HG03045 (cell line): ENCODE measurements at regions not wholly inside any gene's neighbourhood (a gene's known extent, or its start where the extent isn't known, plus 50 kb on each side); places are given as distances from the start of the nearest gene placed in this dataset.

Source experiments
- ATAC-seq: cut with Tn5 transposase; IDR thresholded peaks from one replicate; pipeline ENCODE4 v1.9.1; 2021; ENCODE audit warnings: mild to moderate bottlenecking, moderate library complexity; ENCODE audit not compliant: unreplicated experiment

GRCh38 chr4:155616117-155616516, 50.5 kb upstream of the GUCY1A1 start:
- no peak for ATAC-seq

DNA sequence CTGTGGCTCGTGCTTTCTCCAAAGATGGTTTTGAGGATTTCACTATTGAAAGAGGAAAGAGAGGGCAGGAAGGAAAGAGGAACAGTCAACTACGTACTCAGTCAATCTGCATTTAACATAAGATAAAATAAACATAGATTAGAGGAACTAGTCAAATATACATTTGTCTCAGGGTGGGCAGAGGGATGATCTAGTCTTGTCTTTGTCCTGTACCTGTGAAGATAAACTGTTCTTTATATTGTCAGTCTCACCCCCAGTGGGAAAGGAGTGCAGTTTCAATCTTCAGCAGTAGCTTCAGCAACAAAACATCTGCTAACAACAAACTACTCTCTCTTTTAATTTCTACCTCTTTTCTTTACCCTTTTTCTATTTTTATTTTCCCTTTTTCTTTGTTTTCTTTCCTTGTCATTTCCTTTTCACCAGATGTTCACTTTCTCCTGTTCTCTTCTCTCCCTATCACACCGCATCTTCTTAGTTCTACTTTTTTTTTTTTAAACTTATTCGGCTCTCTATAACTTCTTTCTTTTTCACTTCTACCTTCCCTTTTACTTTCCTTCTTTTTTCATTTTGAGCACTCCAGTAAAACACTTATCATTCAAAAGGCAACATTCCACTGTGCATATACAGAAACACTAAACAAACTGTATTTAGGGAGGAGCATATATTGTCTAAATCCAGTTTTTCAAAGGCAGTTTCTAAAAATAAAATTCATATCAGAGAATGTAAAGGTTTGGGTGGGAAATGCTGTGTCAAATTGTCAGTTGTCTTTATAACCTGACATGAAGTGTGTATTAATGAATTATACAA, 51.4 kb upstream of the GUCY1A1 start:
- no peak for ATAC-seq

DNA sequence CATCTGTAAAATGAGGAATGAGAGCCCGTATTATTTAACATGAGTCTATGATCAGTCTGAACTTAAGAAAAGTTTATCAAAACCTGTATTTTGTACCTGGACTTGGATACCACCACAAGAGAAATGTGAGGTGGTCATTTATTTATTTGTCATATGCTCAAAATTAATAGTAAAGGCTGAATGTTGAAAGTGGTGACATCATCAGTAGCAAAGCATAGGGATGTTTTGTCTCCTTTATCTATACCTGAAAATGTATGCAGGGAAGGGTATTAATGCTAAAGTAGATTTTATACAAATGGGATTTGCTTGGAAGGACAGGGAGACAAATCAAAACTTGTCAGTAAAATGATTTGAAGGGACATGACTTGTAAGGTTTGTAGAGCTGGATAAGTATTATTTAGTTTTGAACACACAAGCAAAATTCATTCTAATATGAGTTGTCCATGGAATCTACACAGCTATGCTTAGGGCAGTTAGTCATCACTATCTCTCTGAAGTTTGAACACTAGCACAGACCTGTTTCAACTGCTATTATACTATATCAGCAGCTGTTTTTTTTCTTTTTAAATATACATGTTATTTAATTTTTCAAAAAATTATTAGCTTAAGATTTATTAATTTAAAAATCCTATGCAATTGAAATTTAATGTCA, 52.4 kb upstream of the GUCY1A1 start:
- no peak for ATAC-seq

DNA sequence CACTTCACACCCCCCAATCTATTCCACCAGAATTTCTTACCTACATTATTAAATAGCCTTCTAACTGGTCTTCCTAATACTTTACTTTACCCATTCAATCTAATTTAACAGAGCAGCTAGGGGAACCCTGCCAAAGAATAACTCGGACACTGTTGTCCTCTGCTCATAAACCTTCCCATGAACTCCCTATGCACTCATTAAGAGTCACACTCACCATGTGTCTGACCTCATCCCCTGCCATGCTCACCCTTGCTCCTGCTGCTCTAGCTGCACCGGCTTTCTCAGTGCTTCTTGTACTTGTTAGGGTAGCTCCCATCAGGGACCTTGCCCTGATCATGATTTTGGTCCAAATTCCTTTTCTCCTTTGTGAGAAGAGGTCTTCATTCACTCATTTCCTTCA, 54.6 kb upstream of the GUCY1A1 start:
- ATAC-seq: no peak

GRCh38 chr4:155611501-155611900, 55.1 kb upstream of the GUCY1A1 start:
- ATAC-seq: no peak

DNA sequence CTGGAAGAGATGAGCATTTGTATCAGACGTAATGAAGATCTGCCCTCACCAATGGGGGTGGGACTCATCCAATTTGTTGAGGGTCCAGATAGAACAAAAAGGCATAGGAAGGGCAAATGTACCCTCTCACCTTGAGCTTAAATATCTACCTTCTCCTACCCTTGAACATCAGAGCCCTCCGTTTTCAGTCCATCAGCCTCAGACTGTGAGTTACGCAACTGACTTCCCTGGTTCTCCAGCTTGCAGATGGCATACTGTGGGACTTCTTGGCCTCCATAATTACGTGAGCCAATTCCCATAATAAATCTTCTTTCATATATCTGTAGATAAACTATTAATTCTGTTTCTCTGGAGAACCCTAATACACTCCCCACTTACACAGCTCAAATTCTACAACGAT, 56.5 kb upstream of the GUCY1A1 start:
- no peak for ATAC-seq

- ATAC-seq: no peak
These were observed 57.1 kb upstream of the GUCY1A1 start for GRCh38 chr4:155609455-155610059.

DNA sequence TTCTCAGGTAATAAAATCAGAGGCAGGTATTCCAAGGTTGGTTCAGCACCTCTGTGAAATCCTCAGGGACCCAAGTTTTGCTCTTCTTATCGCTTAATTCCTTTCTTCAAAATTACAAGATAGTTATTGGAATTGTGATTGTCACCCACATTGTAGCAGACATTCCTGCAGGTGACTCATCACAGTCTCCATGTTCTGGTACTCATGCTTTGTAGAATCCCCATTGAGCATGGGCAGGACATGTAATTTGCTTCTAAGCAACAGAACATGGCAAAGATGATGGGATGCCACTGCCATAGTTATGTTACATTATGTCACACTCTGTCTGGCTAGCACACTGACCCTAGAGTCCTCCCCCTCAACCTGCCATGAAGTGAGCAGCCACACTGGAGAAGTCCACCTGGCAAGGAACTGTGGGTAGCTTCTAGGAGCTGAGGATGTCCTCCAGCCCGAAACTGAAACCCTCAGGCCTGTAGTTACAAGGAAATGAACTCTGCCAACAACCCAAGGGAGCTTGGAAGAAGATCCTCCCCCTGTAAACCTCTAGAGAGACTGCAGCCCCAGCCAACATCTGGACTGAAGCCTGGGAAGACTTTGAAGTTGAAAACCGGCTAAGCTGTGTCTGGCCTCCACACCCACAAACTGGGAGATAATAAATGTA, 58.3 kb upstream of the GUCY1A1 start:
- ATAC-seq: no peak

- no peak for ATAC-seq
These were observed 59.2 kb upstream of the GUCY1A1 start for GRCh38 chr4:155607481-155607880.

GRCh38 chr4:155604718-155605626, 61.7 kb upstream of the GUCY1A1 start:
- ATAC-seq: no peak

DNA sequence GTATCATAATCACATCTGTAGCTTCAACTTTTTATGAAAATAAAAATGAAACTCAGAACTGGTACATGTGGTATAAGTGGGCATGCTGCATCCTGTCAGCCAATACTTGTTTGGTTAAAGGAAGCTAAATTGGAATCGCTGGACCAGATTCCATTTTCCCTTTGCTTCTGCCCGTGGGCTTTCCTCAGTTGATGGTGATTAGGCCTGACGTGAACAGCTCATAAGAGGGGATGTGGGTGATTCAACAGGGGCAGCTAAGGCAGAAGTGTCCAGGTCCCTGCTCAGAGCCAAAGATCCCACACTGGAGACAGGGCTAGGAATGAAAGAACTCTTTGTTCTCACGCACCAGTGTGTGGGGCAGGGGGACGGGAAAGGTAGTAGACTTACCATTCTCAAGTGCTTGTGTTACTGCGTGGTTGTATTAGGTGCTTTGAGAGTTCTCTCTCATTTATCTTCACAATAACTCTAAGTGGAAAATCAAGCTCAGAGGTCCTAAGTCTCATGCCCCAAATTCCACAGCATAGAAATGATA, 63.2 kb upstream of the GUCY1A1 start:
- ATAC-seq: no peak

DNA sequence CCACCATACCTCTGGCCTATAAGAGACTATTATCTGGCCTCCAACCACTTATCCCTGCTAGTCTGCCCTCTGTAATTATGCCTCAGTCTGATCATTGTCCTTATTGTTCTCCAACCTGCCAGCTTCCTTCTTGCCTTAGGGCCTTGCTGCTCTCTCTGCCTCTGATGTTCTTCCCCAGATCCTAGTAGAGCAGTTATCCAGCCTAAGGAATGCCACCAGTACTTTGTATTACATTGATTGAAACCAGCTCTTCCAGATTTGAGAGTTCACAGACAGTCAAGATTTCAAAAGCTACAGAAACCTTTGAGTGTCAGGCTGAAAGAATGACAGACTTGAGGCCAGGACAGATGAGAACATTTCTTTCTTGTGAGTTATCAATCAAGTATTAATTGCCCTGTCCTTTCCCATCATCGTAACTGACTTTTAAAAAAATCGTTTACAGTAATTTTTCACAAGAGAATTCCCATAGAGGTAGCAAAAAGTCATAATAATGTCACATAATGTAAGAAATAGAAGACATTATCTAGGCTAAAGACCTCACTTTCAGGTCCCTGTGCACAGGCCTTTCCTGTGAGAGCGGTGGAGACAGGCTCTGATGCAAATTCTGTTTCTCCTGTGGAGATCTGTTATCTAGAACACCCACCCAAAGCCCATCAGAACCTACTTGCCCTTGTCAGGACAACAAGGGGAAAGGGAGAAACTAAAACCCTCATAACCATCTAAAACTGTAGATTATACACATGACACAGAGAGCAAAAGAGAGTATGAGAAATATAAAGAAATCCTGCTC, 64.1 kb upstream of the GUCY1A1 start:
- no peak for ATAC-seq

GRCh38 chr4:155600244-155600643, 66.4 kb upstream of the GUCY1A1 start:
- no peak for ATAC-seq

DNA sequence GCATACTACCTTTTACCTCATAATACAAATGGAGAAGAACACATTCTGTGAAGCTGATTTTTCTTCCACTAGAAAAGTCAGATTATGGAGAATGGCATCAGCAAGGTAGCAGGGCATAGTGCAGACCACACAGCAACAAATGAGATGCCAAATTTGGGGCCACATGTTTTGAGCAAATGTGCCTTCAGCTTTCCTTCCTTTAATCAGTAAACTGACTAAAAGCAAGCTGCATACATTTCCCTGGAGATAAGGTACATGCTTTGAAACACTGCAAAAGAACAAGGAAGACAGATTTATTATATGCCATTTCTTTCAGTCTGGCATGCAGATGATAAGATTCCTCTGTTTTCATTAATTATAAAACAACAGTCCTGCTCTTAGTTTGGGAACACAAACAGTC, 67.1 kb upstream of the GUCY1A1 start:
- no peak for ATAC-seq

DNA sequence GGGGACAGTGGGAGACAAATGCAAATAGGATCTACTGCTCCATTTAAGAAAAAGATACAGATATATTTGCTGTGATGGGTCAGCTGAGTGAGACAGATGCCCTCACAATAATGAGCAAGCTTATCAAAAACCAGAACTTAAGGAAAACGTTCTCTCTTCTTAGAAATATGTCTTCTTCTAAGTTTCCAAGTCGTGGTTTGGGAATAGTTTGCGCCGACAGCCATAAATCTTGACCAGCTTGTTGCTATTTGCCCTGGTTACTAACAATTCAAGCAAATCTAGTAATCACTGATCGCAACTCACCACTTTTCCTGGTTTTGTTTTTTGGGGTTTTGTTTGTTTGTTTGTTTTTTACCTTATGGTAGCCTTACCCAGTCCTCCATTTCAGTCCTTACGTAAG, 67.6 kb upstream of the GUCY1A1 start:
- no peak for ATAC-seq

DNA sequence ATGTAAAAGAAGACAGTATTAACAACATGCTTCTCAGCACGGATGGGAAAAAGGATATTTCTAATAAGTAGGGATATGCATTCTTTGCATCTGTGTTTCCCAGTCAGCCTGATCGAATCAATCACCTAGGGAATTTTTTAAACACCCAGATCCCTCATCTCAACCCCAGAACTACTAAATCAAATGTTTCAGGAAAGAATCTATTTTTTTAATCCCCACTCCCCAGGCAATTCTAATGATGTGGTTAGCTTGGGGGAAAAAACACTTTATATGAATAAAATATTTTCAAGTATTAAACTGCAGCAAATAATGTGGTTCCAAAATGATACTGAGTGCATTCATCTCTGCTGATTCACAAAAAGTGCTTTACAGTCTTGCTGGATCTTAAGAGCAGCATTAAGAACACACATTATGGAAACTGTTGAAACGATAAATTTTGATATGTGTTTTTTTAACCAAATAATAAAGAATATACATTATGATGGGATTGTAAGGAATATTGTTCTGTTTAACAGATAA, 68.7 kb upstream of the GUCY1A1 start:
- no peak for ATAC-seq

GRCh38 chr4:155597281-155597680, 69.4 kb upstream of the GUCY1A1 start:
- ATAC-seq: no peak

GRCh38 chr4:155593793-155594192, 72.9 kb upstream of the GUCY1A1 start:
- ATAC-seq: no peak

DNA sequence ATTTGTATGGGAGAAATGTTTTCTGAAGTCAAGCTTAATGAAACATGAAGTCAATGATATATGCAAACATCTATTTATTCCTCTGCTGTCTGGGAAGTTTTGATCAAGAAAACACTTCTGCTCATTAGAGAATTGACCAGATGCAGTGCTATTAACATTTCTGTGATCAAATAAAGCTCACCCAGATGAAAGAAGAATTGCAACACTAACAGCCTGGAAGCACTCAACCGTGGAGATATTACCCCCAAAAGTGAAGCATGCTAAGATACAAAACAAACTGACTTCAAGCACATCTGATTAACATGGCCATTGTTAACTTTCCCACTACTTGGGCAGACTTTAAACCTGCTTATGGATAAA, 73.7 kb upstream of the GUCY1A1 start:
- ATAC-seq: no peak
